MCF 10A (cell line): ENCODE measurements at regions not wholly inside any gene's neighbourhood (a gene's known extent, or its start where the extent isn't known, plus 50 kb on each side); places are given as distances from the start of the nearest gene placed in this dataset.

ENCODE experiments used
- BruUV-seq: library from RNA; stranded (reverse); fragments of 400-500 nt; replicated peaks from 2 replicates; lab custom pipeline; 2021; lab: Mats Ljungman, UMichigan
- CTCF ChIA-PET: fragments of 300-600 bp; sonication (Branson Sonifier 250); formaldehyde crosslinking; extraction: SDS; loops from one replicate; lab custom pipeline; 2021; ENCODE audit warnings: antibody characterized with exemption, inconsistent platforms; lab: Yijun Ruan, JAX
- POLR2A ChIA-PET: fragments of 300-600, 350-650 bp; sonication (Branson Sonifier 250); formaldehyde crosslinking; extraction: SDS; loops from one replicate; lab custom pipeline; 2020; ENCODE audit warnings: antibody characterized with exemption, inconsistent platforms; lab: Yijun Ruan, JAX
- DNase-seq: peaks from one replicate; pipeline ENCODE4 v3.0.0-alpha.2; 2018; ENCODE audit not compliant: unreplicated experiment
- H3K27ac Mint-ChIP-seq: one replicate; pipeline ENCODE4 v1.8.0; 2022; ENCODE audit warnings: mild to moderate bottlenecking, low read depth, mixed read lengths; ENCODE audit not compliant: unreplicated experiment
- H3K27me3 Mint-ChIP-seq: one replicate; pipeline ENCODE4 v1.8.0; 2022; ENCODE audit warnings: mixed read lengths; ENCODE audit not compliant: insufficient read depth, unreplicated experiment
- H3K36me3 Mint-ChIP-seq: one replicate; pipeline ENCODE4 v1.8.0; 2022; ENCODE audit warnings: mild to moderate bottlenecking, moderate library complexity, mixed read lengths; ENCODE audit not compliant: insufficient read depth, unreplicated experiment
- H3K4me1 Mint-ChIP-seq: one replicate; pipeline ENCODE4 v1.8.0; 2022; ENCODE audit warnings: mixed read lengths; ENCODE audit not compliant: insufficient read depth, unreplicated experiment
- H3K4me3 Mint-ChIP-seq: one replicate; pipeline ENCODE4 v1.8.0; 2022; ENCODE audit warnings: mild to moderate bottlenecking, moderate library complexity, mixed read lengths; ENCODE audit not compliant: unreplicated experiment
- H3K9me3 Mint-ChIP-seq: one replicate; pipeline ENCODE4 v1.8.0; 2022; ENCODE audit warnings: mixed read lengths; ENCODE audit not compliant: unreplicated experiment
- CTCF ChIP-seq: fragments of 200-600 bp; IDR thresholded peaks from one replicate; pipeline ENCODE4 v1.8.0; 2022; ENCODE audit warnings: antibody characterized with exemption, mild to moderate bottlenecking; ENCODE audit not compliant: unreplicated experiment
- intact Hi-C: fragments of 100-400 bp; cut with micrococcal nuclease; formaldehyde crosslinking; loops from 2 replicates; pipeline ENCODE4 v1.14.1; 2022

DNA sequence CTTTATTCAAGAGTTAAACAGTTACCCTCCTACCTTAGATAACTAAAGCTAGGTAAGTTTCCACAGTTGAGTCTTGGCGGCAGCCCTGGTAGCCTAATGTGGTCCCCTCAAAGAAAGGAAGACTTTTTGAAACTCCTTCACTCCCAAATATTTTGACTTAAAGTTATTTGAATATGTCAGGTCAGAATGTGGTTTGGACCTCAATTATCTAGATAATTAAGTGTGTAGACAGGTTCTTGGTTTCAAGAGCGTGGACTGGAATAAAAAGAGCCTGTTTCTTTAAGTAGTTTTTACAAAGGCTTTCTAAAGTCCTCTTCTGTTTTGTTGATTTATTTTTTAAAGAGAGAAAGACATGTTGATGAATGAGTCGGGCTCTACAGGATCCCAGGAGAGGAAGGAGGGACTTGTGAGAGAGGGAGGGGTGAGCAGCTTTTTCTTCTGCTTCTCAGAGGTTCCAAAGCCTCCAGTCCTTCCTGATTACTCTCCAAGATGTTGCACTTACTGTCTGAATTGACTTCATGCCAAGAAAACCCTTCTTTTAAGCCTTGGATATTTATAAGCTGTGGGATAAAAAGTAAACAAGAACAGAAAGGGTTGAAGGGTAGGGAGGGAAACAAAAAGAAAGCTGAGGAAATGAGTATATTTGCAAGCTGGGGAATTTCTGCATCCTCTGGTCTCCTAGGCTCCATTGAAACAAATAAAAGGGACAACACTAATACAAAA lies 457.4 kb downstream of the IGSF11 start:
- Mint-ChIP-seq H3K4me3 (no peak overlapping the region), H3K9me3 (no peaks in the 10 kb centered on the region), H3K27ac (no peak overlapping the region), H3K4me1 (no peaks in the 10 kb centered on the region), H3K27me3 (no peaks in the 10 kb centered on the region), H3K36me3 (no peaks in the 10 kb centered on the region)
- no peak for TF ChIP-seq CTCF
- ChIA-PET CTCF (interaction anchor here (0.7 kb wide), 1 partner anchor 447 kb away, joined by 3 read pairs; no protein-coding TSS in a partner anchor), POLR2A (no interaction called here)
- DNase-seq = no peak
- intact Hi-C loops = no loop called here
- BruUV-seq = no TSS peak

GRCh38 chr3:118578559-118578958 lies 456.1 kb downstream of the IGSF11 start:
- H3K36me3 Mint-ChIP-seq = no peaks in the 10 kb centered on the region
- H3K9me3 Mint-ChIP-seq = no peaks in the 10 kb centered on the region
- POLR2A ChIA-PET = no interaction called here
- H3K4me3 Mint-ChIP-seq = no peak overlapping the region
- TF ChIP-seq CTCF = no peak
- H3K4me1 Mint-ChIP-seq = no peaks in the 10 kb centered on the region
- no peaks in the 10 kb centered on the region for H3K27me3 Mint-ChIP-seq
- BruUV-seq = no TSS peak
- intact Hi-C loops = no loop called here
- CTCF ChIA-PET = interaction anchor here (0.5 to 0.6 kb wide), 2 partner anchors 50 to 1667 kb away, joined by 3 to 5 read pairs; no protein-coding TSS in a partner anchor
- DNase-seq = no peak
- no peak overlapping the region for H3K27ac Mint-ChIP-seq

GRCh38 chr3:118587037-118587741 lies 447.5 kb downstream of the IGSF11 start:
- no TSS peak for BruUV-seq
- TF ChIP-seq CTCF = no peak
- DNase-seq = peak; percentile 49
- H3K9me3 Mint-ChIP-seq = no peaks in the 10 kb centered on the region
- H3K4me3 Mint-ChIP-seq = no peak overlapping the region
- no peak overlapping the region for H3K27ac Mint-ChIP-seq
- no peaks in the 10 kb centered on the region for H3K36me3 Mint-ChIP-seq
- ChIA-PET POLR2A (interaction anchor here (1.5 kb wide), 1 partner anchor 42 kb away, joined by 3 read pairs; no protein-coding TSS in a partner anchor), CTCF (interaction anchor here (0.7 kb wide), 1 partner anchor 1400 kb away, joined by 3 read pairs; no protein-coding TSS in a partner anchor)
- intact Hi-C loops = no loop called here
- H3K4me1 Mint-ChIP-seq = peaks cover 16% of the 10 kb centered on the region
- no peaks in the 10 kb centered on the region for H3K27me3 Mint-ChIP-seq

- POLR2A ChIA-PET = no interaction called here
- H3K36me3 Mint-ChIP-seq = no peaks in the 10 kb centered on the region
- no peak overlapping the region for H3K27ac Mint-ChIP-seq
- H3K4me1 Mint-ChIP-seq = peaks cover 16% of the 10 kb centered on the region
- no peak overlapping the region for H3K4me3 Mint-ChIP-seq
- TF ChIP-seq CTCF = no peak
- intact Hi-C loops = no loop called here
- DNase-seq = peak; percentile 46
- CTCF ChIA-PET = interaction anchor here (0.6 to 0.7 kb wide), 2 partner anchors 92 to 1401 kb away, joined by 3 read pairs; no protein-coding TSS in a partner anchor
- no peaks in the 10 kb centered on the region for H3K9me3 Mint-ChIP-seq
- no TSS peak for BruUV-seq
- H3K27me3 Mint-ChIP-seq = no peaks in the 10 kb centered on the region
Measured at GRCh38 chr3:118587847-118588246, 446.8 kb downstream of the IGSF11 start.
